ENCODE measurements at regions not wholly inside any gene's neighbourhood (a gene's known extent, or its start where the extent isn't known, plus 50 kb on each side); places are given as distances from the start of the nearest gene placed in this dataset.

DNA sequence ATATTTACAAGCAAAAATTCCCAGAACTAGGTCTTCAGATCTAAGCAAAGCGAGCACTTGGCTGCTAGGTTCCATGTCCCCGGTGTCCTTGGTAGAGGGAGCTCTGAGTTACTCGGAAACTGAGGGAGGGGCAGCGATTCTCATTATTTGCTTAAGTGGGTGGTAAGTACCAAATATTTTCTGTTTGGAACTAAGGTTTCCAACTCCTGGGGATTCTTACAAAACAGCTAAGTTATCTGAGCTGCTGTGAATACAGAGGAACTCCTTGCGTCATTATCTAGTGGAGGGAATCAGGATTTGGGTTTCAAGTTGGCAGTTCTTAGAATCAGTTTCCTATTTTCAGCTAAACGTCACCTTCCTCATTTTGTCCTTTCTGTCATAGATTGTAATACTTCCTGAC lies 76.8 kb upstream of the IKZF1 start:
- H3K27me3 Mint-ChIP-seq: no peaks in the 10 kb centered on the region
- CTCF ChIA-PET: interaction anchor here (1.0 to 1.8 kb wide), 8 partner anchors 10 to 190 kb away, joined by 3 to 5 read pairs (median 4); no protein-coding TSS in a partner anchor
- no peak overlapping the region for H3K4me3 Mint-ChIP-seq
- H3K4me1 Mint-ChIP-seq: peaks cover 5% of the 10 kb centered on the region
- ATAC-seq (ENCODE audit: low read depth) (no peak), DNase-seq (no peak)
- H3K36me3 Mint-ChIP-seq (ENCODE audit: low read depth): peaks cover 9% of the 10 kb centered on the region
- H3K9me3 Mint-ChIP-seq: peaks cover 8% of the 10 kb centered on the region
- intact Hi-C loops (cut with micrococcal nuclease): loop anchor here (2.0 to 5.0 kb wide), 3 partner anchors 13 to 35 kb away; no protein-coding TSS in a partner anchor
- TF ChIP-seq, protein P1, sequence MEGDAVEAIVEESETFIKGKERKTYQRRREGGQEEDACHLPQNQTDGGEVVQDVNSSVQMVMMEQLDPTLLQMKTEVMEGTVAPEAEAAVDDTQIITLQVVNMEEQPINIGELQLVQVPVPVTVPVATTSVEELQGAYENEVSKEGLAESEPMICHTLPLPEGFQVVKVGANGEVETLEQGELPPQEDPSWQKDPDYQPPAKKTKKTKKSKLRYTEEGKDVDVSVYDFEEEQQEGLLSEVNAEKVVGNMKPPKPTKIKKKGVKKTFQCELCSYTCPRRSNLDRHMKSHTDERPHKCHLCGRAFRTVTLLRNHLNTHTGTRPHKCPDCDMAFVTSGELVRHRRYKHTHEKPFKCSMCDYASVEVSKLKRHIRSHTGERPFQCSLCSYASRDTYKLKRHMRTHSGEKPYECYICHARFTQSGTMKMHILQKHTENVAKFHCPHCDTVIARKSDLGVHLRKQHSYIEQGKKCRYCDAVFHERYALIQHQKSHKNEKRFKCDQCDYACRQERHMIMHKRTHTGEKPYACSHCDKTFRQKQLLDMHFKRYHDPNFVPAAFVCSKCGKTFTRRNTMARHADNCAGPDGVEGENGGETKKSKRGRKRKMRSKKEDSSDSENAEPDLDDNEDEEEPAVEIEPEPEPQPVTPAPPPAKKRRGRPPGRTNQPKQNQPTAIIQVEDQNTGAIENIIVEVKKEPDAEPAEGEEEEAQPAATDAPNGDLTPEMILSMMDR (IDR thresholded peaks at IDR 0.05): no peak
- POLR2A ChIA-PET: interaction anchor here (1.3 kb wide), 1 partner anchor 184 kb away, joined by 3 read pairs; no protein-coding TSS in a partner anchor
- H3K27ac Mint-ChIP-seq: no peak overlapping the region

DNA sequence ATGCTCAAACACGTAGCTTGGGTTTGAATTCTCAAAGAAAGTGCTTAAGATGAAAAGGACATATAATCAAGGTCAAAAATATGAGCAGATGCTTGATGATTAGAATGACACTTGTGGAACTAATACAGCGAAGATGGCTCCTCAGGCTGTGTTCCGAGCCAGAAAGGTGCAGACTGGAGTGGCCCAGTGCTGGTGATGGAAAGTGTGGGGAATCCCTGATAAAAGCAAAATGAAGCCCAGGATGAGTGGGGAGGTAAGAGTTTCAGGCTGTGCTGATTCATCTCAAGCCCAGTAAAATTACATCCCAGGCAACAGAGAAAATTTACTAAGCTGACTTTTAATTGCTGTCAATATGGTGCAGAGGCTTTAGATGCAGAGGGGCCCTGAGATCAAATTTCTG lies 77.8 kb upstream of the IKZF1 start:
- DNase-seq: no peak
- TF ChIP-seq, protein P1 (IDR thresholded peaks at IDR 0.05): no peak
- CTCF ChIA-PET: interaction anchor here (1.2 to 1.8 kb wide), 4 partner anchors 9 to 92 kb away, joined by 3 to 5 read pairs (median 4); no protein-coding TSS in a partner anchor
- Mint-ChIP-seq H3K4me3 (no peak overlapping the region), H3K36me3 (ENCODE audit: low read depth) (peaks cover 11% of the 10 kb centered on the region), H3K27ac (no peak overlapping the region), H3K4me1 (peaks cover 5% of the 10 kb centered on the region), H3K27me3 (no peaks in the 10 kb centered on the region), H3K9me3 (peaks cover 11% of the 10 kb centered on the region)
- no peak for ATAC-seq (ENCODE audit: low read depth)
- POLR2A ChIA-PET: interaction anchor here (1.1 kb wide), 1 partner anchor 12 kb away, joined by 3 read pairs; no protein-coding TSS in a partner anchor
- intact Hi-C loops (cut with micrococcal nuclease): loop anchor here (2.0 to 5.0 kb wide), 2 partner anchors 14 to 36 kb away; no protein-coding TSS in a partner anchor

DNA sequence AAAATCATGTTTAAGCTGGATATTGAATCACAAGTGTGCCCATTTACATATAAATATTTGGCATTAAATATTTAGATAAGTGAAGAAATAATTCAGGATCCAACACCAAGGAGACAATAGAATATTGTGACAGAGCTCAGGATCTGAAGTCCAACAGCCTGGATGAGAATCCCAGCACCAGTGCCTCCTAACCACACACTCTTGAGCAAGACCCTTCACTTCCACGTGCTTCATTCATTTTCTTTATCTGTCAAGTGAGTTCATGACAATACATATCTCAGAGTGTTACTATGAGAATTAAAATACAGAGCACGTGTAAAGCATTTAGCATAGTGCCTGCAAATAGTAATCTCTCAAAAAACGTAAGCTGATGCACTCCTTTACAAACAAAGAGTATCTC lies 78.4 kb upstream of the IKZF1 start:
- DNase-seq (no peak), ATAC-seq (ENCODE audit: low read depth) (no peak)
- H3K4me1 Mint-ChIP-seq: peaks cover 5% of the 10 kb centered on the region
- H3K9me3 Mint-ChIP-seq: peaks cover 13% of the 10 kb centered on the region
- intact Hi-C loops (cut with micrococcal nuclease): loop anchor here (2.0 to 5.0 kb wide), 2 partner anchors 15 to 36 kb away; no protein-coding TSS in a partner anchor
- TF ChIP-seq, protein P1 (IDR thresholded peaks at IDR 0.05): no peak
- no peak overlapping the region for H3K27ac Mint-ChIP-seq
- ChIA-PET CTCF (interaction anchor here (1.8 kb wide), 1 partner anchor 20 kb away, joined by 5 read pairs; no protein-coding TSS in a partner anchor), POLR2A (interaction anchor here (1.1 kb wide), 1 partner anchor 12 kb away, joined by 3 read pairs; no protein-coding TSS in a partner anchor)
- H3K4me3 Mint-ChIP-seq: no peak overlapping the region
- peaks cover 9% of the 10 kb centered on the region for H3K36me3 Mint-ChIP-seq (ENCODE audit: low read depth)
- H3K27me3 Mint-ChIP-seq: no peaks in the 10 kb centered on the region

DNA sequence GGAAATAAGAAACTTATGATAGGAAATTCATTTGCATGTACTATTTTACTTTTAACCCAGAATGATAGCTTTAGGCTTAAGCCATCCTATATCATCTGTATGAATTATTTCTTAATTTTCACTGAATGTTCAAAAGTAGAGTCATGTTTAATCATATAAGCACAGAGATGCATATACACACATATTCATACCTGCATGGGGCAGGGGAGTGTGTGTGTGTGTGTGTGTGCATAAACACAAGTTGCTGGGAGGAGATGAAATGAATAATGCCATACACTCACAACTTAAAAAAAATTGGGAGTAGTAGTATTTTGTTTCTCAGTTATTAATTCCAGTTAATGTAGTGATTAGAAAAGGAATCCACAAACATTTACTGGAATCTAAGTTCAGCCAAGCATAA lies 83.1 kb upstream of the IKZF1 start:
- ChIA-PET POLR2A (no interaction called here), CTCF (no interaction called here)
- Mint-ChIP-seq H3K4me1 (peaks cover 10% of the 10 kb centered on the region), H3K4me3 (no peak overlapping the region), H3K36me3 (ENCODE audit: low read depth) (peaks cover 4% of the 10 kb centered on the region), H3K27me3 (no peaks in the 10 kb centered on the region), H3K27ac (no peak overlapping the region), H3K9me3 (peaks cover 5% of the 10 kb centered on the region)
- DNase-seq (no peak), ATAC-seq (ENCODE audit: low read depth) (no peak)
- TF ChIP-seq, protein P1 (IDR thresholded peaks at IDR 0.05): no peak
- intact Hi-C loops (cut with micrococcal nuclease): no loop called here

DNA sequence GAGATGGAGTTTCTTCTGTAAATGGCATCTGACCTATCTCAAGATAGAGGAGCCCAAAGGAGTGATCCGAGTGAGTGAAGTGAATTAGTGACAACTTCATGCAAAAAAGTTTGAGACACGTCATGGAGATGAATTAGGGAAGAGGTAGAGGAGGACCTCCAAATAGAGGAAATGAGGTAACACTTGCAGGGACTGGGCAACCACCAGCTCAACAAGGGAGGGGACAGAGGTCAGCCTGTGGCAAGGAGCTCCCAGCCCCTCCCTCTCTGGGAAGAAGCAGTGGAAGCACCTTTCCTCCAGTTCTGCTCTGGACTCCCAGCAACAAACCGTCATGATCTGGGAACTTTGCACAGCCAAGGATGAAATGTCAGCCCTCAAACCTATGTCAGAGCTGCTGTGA lies 83.5 kb upstream of the IKZF1 start:
- peaks cover 10% of the 10 kb centered on the region for H3K4me1 Mint-ChIP-seq
- peaks cover 5% of the 10 kb centered on the region for H3K9me3 Mint-ChIP-seq
- ATAC-seq (ENCODE audit: low read depth) (no peak), DNase-seq (no peak)
- TF ChIP-seq, protein P1 (IDR thresholded peaks at IDR 0.05): no peak
- H3K27ac Mint-ChIP-seq: no peak overlapping the region
- no peaks in the 10 kb centered on the region for H3K27me3 Mint-ChIP-seq
- peaks cover 4% of the 10 kb centered on the region for H3K36me3 Mint-ChIP-seq (ENCODE audit: low read depth)
- ChIA-PET CTCF (no interaction called here), POLR2A (no interaction called here)
- no peak overlapping the region for H3K4me3 Mint-ChIP-seq
- intact Hi-C loops (cut with micrococcal nuclease): no loop called here
